ENCODE measurements at regions not wholly inside any gene's neighbourhood (a gene's known extent, or its start where the extent isn't known, plus 50 kb on each side); places are given as distances from the start of the nearest gene placed in this dataset.

GRCh38 chr1:69163241-69163640, 404.5 kb upstream of the LRRC7 start:
- TF ChIP-seq EZH2phosphoT487 (IDR thresholded peaks at IDR 0.05; ENCODE audit: insufficient read depth, low read depth) = no peak
- no peak for TF ChIP-seq EZH2 (IDR thresholded peaks at IDR 0.05; ENCODE audit: insufficient read depth, poor library complexity, severe bottlenecking)

Measured in GM23248 (cell line).